CD4-positive, alpha-beta T cell (primary cell): ENCODE measurements at regions not wholly inside any gene's neighbourhood (a gene's known extent, or its start where the extent isn't known, plus 50 kb on each side); places are given as distances from the start of the nearest gene placed in this dataset.
A peak's percentile ranks its signal among the peaks of the same experiment; 100 is the strongest.

Experiments
- ATAC-seq: fragments of 200-7000 bp; cut with Tn5 transposase; one replicate; pipeline ENCODE4 v1.10.0; 2022; ENCODE audit warnings: mild to moderate bottlenecking; ENCODE audit not compliant: poor library complexity
- CTCF ChIA-PET: fragments of 350-600 bp; sonication (Branson Sonifier 250); formaldehyde crosslinking; loops from one replicate; lab custom pipeline; 2021; ENCODE audit warnings: antibody characterized with exemption, inconsistent platforms; lab: Charles Lee
- POLR2A ChIA-PET: fragments of 350-600 bp; sonication (Branson Sonifier 250); formaldehyde crosslinking; loops from one replicate; lab custom pipeline; 2021; ENCODE audit warnings: antibody characterized with exemption, inconsistent platforms; lab: Charles Lee
- DNase-seq, 14 experiments: peaks; one replicate each; pipeline ENCODE4 v3.0.0-alpha.2; 2013 to 2020; ENCODE audit warnings: mixed read lengths in 2 of 14
- H3K27ac ChIP-seq, 2 donors: one replicate each; pipeline versions ENCODE4 v1.5.1 to v1.7.0; 2013; ENCODE audit warnings: low read length in 2 of 2, low read depth in 1 of 2, mild to moderate bottlenecking in 1 of 2
- H3K27me3 ChIP-seq, 2 experiments: 1 replicate in 1 of 2; 2 replicates in 1 of 2; pipeline versions ENCODE4 v1.6.1 to v1.7.0; 2013; ENCODE audit warnings: low read length in 2 of 2, control low read depth in 1 of 2, mild to moderate bottlenecking in 1 of 2, moderate library complexity in 1 of 2; ENCODE audit not compliant: insufficient read depth in 2 of 2, control insufficient read depth in 1 of 2
- H3K36me3 ChIP-seq: one replicate; pipeline ENCODE4 v1.6.1; 2013; ENCODE audit warnings: low read length, control low read depth; ENCODE audit not compliant: insufficient read depth
- H3K4me1 ChIP-seq: one replicate; pipeline ENCODE4 v1.6.1; 2013; ENCODE audit warnings: low read length, control low read depth; ENCODE audit not compliant: insufficient read depth
- H3K4me3 ChIP-seq: one replicate; pipeline ENCODE4 v1.5.1; 2013; ENCODE audit warnings: mild to moderate bottlenecking, low read length, moderate library complexity
- H3K9me3 ChIP-seq, 2 experiments: 1 replicate in 1 of 2; 2 replicates in 1 of 2; pipeline versions ENCODE4 v1.6.1 to v1.7.0; 2013; ENCODE audit warnings: low read length in 2 of 2, mild to moderate bottlenecking in 2 of 2, control low read depth in 1 of 2, moderate library complexity in 1 of 2; ENCODE audit not compliant: control insufficient read depth in 1 of 2, insufficient read depth in 1 of 2
- H3K27ac Mint-ChIP-seq: one replicate; pipeline ENCODE4 v1.8.0; 2020; ENCODE audit warnings: mixed read lengths
- H3K27me3 Mint-ChIP-seq: one replicate; pipeline ENCODE4 v1.8.0; 2021; ENCODE audit warnings: mixed read lengths
- H3K36me3 Mint-ChIP-seq: one replicate; pipeline ENCODE4 v1.8.0; 2021; ENCODE audit warnings: low read depth, mixed read lengths
- H3K4me1 Mint-ChIP-seq: one replicate; pipeline ENCODE4 v1.8.0; 2021; ENCODE audit warnings: low read depth, mixed read lengths
- H3K4me3 Mint-ChIP-seq: one replicate; pipeline ENCODE4 v1.8.0; 2020; ENCODE audit warnings: mild to moderate bottlenecking, mixed read lengths
- H3K9me3 Mint-ChIP-seq: one replicate; pipeline ENCODE4 v1.8.0; 2020; ENCODE audit warnings: mixed read lengths
- CTCF ChIP-seq: fragments of 200-600 bp; IDR thresholded peaks from one replicate; pipeline ENCODE4 v1.8.0; 2022; ENCODE audit warnings: antibody characterized with exemption, mild to moderate bottlenecking
- intact Hi-C, 2 experiments: fragments of 100-400 bp; cut with DNase I in 1 of 2; cut with micrococcal nuclease in 1 of 2; formaldehyde crosslinking; loops; one replicate each; pipeline versions ENCODE4 v1.15.1 to v1.9.0; 2023 to 2025; cut with DNase I, micrococcal nuclease

GRCh38 chr6:53979468-53980067 is 131.7 kb upstream of the MLIP start:
- Histone ChIP-seq H3K4me3 (no peak overlapping the region), H3K36me3 (no peaks in the 10 kb centered on the region), H3K27ac (no peak overlapping the region), H3K4me1 (no peaks in the 10 kb centered on the region), H3K9me3 (no peaks in the 10 kb centered on the region), H3K27me3 (no peaks in the 10 kb centered on the region)
- no peak overlapping the region for H3K4me3 Mint-ChIP-seq
- no peak for ATAC-seq
- peaks cover 7% of the 10 kb centered on the region for H3K27me3 Mint-ChIP-seq
- ChIA-PET POLR2A (no interaction called here), CTCF (no interaction called here)
- peak in 4 of 14 experiments; percentile 4 to 34 (median 26) for DNase-seq
- TF ChIP-seq CTCF: peak; percentile 91
- intact Hi-C loops: no loop called here
- no peak overlapping the region for H3K27ac Mint-ChIP-seq
- H3K36me3 Mint-ChIP-seq: no peaks in the 10 kb centered on the region
- no peaks in the 10 kb centered on the region for H3K9me3 Mint-ChIP-seq
- no peaks in the 10 kb centered on the region for H3K4me1 Mint-ChIP-seq

- no peaks in the 10 kb centered on the region for H3K4me1 Mint-ChIP-seq
Measured at GRCh38 chr6:53982366-53983050, 128.7 kb upstream of the MLIP start.

DNA sequence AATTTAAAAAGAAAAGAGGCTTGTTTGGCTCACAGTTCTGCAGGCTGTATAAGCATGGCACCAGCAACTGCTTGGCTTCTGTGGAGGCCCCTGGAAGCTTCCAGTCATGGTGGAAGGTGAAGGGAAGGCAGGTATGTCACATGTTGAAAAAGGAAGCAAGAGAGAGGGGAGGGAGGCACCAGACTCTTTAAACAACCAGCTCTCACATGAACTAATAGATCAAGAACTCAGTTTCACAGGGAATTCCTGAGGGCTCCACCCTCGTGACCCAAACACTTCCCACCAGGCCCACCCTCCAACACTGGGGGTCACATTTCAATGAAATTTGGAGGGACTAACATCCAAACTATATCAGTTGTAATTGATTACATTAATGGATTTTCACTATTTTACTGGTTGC is 127.9 kb upstream of the MLIP start:
- intact Hi-C loops: no loop called here
- no peak overlapping the region for H3K4me3 Mint-ChIP-seq
- no peak for TF ChIP-seq CTCF
- no peak overlapping the region for H3K27ac Mint-ChIP-seq
- Histone ChIP-seq H3K4me3 (no peak overlapping the region), H3K9me3 (no peaks in the 10 kb centered on the region), H3K36me3 (no peaks in the 10 kb centered on the region), H3K4me1 (no peaks in the 10 kb centered on the region), H3K27ac (no peak overlapping the region), H3K27me3 (no peaks in the 10 kb centered on the region)
- ChIA-PET CTCF (no interaction called here), POLR2A (no interaction called here)
- no peak for DNase-seq
- H3K9me3 Mint-ChIP-seq: no peaks in the 10 kb centered on the region
- H3K27me3 Mint-ChIP-seq: peaks cover 15% of the 10 kb centered on the region
- no peaks in the 10 kb centered on the region for H3K36me3 Mint-ChIP-seq
- no peaks in the 10 kb centered on the region for H3K4me1 Mint-ChIP-seq
- ATAC-seq: no peak

More at GRCh38 chr6:53982366-53983050, 128.7 kb upstream of the MLIP start:
- POLR2A ChIA-PET: no interaction called here
- Histone ChIP-seq H3K4me3 (no peak overlapping the region), H3K27ac (no peak overlapping the region), H3K9me3 (no peaks in the 10 kb centered on the region), H3K36me3 (no peaks in the 10 kb centered on the region), H3K4me1 (no peaks in the 10 kb centered on the region), H3K27me3 (no peaks in the 10 kb centered on the region)
- Mint-ChIP-seq H3K27me3 (peaks cover 15% of the 10 kb centered on the region), H3K27ac (no peak overlapping the region), H3K4me3 (no peak overlapping the region), H3K9me3 (no peaks in the 10 kb centered on the region), H3K36me3 (no peaks in the 10 kb centered on the region)
- no peak for TF ChIP-seq CTCF
- ATAC-seq (no peak), DNase-seq (no peak)
- intact Hi-C loops: no loop called here
- CTCF ChIA-PET: no interaction called here
